ENCODE measurements at regions not wholly inside any gene's neighbourhood (a gene's known extent, or its start where the extent isn't known, plus 50 kb on each side); places are given as distances from the start of the nearest gene placed in this dataset.
"Not testable (repeated sequence)": the region's sequence is repeated elsewhere in the genome, so short reads cannot be mapped to it uniquely, and the experiment has no call there.

DNA sequence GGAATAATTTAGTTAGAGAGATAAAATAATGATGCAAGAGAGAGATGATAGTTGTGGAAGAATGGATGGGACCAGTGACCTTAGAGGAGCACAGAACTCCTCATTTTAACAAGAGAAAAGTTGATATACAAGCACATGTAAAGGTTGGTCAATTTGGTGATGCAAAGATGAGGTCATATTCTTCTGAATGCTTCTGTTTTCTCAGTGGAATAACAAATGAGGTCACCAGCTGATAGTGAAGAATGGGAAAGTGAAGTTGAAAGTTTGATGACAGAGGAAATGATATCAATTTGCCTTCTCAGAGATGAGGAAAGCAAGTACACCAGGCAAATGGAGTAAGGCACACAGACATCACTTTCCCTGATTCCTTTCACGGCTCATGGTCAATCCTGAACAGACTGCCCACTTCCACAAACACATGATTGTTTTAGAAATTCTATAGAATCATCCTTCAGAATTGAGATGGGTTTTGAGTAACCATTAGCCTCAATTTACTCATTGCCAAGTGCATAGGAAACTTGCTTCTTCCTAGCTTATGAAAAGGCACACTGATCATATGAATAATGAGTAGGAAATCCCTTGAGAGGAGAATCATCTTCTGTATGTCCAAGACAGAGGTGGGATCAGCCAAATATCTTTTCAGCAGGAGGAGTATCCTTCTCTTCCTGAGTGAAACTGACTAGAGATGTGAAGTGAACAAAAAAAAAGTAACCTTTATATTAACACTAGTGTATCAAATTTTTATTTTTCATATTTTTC, 82.4 kb upstream of the TCF21 start:
- Histone ChIP-seq H3K4me2 (ENCODE audit: low read length) (no peak overlapping the region), H3K9me3 (ENCODE audit: control insufficient read depth, low read length) (no peaks in the 10 kb centered on the region), H3K9ac (no peak overlapping the region), H3K36me3 (ENCODE audit: control insufficient read depth, insufficient read depth, low read length) (no peaks in the 10 kb centered on the region), H3K79me2 (no peaks in the 10 kb centered on the region), H3K4me3 (ENCODE audit: low read depth, low read length) (no peak overlapping the region), H2AFZ (no peak overlapping the region), H3K27ac (no peak overlapping the region), H3K4me1 (no peaks in the 10 kb centered on the region), H3K27me3 (ENCODE audit: control insufficient read depth, insufficient read depth, low read length) (no peaks in the 10 kb centered on the region)
- TF ChIP-seq, protein P1, sequence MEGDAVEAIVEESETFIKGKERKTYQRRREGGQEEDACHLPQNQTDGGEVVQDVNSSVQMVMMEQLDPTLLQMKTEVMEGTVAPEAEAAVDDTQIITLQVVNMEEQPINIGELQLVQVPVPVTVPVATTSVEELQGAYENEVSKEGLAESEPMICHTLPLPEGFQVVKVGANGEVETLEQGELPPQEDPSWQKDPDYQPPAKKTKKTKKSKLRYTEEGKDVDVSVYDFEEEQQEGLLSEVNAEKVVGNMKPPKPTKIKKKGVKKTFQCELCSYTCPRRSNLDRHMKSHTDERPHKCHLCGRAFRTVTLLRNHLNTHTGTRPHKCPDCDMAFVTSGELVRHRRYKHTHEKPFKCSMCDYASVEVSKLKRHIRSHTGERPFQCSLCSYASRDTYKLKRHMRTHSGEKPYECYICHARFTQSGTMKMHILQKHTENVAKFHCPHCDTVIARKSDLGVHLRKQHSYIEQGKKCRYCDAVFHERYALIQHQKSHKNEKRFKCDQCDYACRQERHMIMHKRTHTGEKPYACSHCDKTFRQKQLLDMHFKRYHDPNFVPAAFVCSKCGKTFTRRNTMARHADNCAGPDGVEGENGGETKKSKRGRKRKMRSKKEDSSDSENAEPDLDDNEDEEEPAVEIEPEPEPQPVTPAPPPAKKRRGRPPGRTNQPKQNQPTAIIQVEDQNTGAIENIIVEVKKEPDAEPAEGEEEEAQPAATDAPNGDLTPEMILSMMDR (IDR thresholded peaks at IDR 0.05): no peak

DNA sequence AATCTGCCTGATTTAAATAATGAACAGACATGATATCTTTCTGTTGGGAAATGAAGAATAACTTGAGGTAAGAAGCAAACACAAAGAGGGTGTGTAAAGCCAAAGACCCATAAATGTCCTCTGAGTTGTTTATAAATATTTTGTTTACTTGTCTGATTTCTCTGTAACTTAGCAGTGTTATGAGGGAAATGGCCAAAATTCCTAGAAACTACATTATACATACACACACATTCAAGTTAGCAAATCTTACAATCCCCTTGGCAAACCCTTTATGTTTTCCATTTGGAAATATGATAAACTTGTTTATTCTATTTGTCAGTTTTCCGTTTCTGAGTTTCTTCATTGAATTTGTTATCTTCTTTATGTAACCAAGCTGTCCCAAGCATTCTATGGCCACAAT, 81.4 kb upstream of the TCF21 start:
- Histone ChIP-seq H3K9ac (no peak overlapping the region), H3K27me3 (ENCODE audit: control insufficient read depth, insufficient read depth, low read length) (no peaks in the 10 kb centered on the region), H3K4me3 (ENCODE audit: low read depth, low read length) (no peak overlapping the region), H2AFZ (no peak overlapping the region), H3K9me3 (ENCODE audit: control insufficient read depth, low read length) (no peaks in the 10 kb centered on the region), H3K27ac (no peak overlapping the region), H3K79me2 (no peaks in the 10 kb centered on the region), H3K4me1 (no peaks in the 10 kb centered on the region), H3K4me2 (ENCODE audit: low read length) (no peak overlapping the region), H3K36me3 (ENCODE audit: control insufficient read depth, insufficient read depth, low read length) (no peaks in the 10 kb centered on the region)
- TF ChIP-seq, protein P1 (IDR thresholded peaks at IDR 0.05): no peak

DNA sequence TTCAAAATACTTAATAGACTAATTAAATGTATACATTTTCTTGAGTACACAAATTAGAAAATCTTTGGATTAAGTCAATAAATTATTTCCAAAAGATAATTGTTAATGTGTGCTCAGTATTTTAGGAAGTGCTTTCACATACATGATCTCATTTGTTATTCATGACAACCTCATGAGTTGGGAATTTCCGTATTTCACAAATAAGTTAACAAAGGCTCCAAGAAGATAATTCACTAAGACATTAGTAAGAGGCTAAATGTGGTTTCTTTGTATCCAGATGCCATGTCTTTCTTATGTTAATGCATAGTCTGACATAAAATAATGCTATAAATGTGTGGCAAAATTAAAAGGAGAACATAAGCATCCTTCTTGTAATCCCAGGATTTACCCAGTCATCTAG, 79.5 kb upstream of the TCF21 start:
- H3K27me3 ChIP-seq (ENCODE audit: control insufficient read depth, insufficient read depth, low read length): no peaks in the 10 kb centered on the region
- TF ChIP-seq, protein P1 (IDR thresholded peaks at IDR 0.05): no peak
- H3K36me3 ChIP-seq (ENCODE audit: control insufficient read depth, insufficient read depth, low read length): no peaks in the 10 kb centered on the region
- no peaks in the 10 kb centered on the region for H3K4me1 ChIP-seq
- H2AFZ ChIP-seq: no peak overlapping the region
- no peak overlapping the region for H3K4me3 ChIP-seq (ENCODE audit: low read depth, low read length)
- no peaks in the 10 kb centered on the region for H3K79me2 ChIP-seq
- no peaks in the 10 kb centered on the region for H3K9me3 ChIP-seq (ENCODE audit: control insufficient read depth, low read length)
- H3K27ac ChIP-seq: no peak overlapping the region
- H3K4me2 ChIP-seq (ENCODE audit: low read length): no peak overlapping the region
- H3K9ac ChIP-seq: no peak overlapping the region

DNA sequence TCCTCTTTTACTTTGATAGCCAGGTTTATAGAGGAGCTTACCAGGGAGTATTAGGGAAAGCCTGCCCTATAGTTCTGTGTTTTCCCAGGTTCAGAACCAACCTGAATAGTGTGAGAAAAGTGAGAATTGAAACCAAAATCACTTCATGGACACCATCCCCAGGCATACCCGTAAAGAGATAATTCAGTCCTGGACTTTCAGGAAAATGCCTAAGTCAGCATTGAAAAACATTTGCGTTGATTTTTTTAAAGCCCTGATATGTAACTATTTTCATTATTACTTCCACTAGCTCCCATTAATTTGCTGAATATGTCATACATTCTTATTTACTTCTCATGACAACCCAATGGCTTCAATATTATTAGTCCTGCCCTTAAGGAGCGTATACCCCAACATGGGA, 77.4 kb upstream of the TCF21 start:
- Histone ChIP-seq H2AFZ (no peak overlapping the region), H3K27ac (no peak overlapping the region), H3K27me3 (ENCODE audit: control insufficient read depth, insufficient read depth, low read length) (no peaks in the 10 kb centered on the region), H3K79me2 (no peaks in the 10 kb centered on the region), H3K9ac (no peak overlapping the region), H3K4me3 (ENCODE audit: low read depth, low read length) (no peak overlapping the region), H3K4me1 (no peaks in the 10 kb centered on the region), H3K4me2 (ENCODE audit: low read length) (no peak overlapping the region), H3K9me3 (ENCODE audit: control insufficient read depth, low read length) (no peaks in the 10 kb centered on the region), H3K36me3 (ENCODE audit: control insufficient read depth, insufficient read depth, low read length) (no peaks in the 10 kb centered on the region)
- TF ChIP-seq, protein P1 (IDR thresholded peaks at IDR 0.05): no peak

DNA sequence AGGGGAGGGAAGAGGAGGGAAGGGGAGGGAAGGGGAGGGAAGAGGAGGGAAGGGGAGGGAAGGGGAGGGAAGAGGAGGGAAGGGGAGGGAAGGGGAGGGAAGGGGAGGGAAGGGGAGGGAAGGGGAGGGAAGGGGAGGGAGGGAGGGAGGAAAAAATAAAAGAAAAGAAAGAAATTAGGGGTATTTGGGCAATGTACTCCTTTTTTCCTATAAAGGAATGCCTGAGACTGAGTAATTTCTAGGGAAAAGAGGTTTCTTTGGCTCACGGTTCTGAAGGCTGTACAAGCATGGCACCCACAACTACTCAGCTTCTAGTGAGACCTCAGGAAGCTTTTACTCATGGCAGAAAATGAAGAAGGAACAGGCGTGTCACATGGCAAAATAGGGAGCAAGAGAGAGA, 76.5 kb upstream of the TCF21 start:
- not testable (repeated sequence) for H3K4me3 ChIP-seq (ENCODE audit: low read depth, low read length); H3K27me3 ChIP-seq (ENCODE audit: control insufficient read depth, insufficient read depth, low read length); H2AFZ ChIP-seq; H3K4me1 ChIP-seq; H3K79me2 ChIP-seq; H3K4me2 ChIP-seq (ENCODE audit: low read length); H3K9me3 ChIP-seq (ENCODE audit: control insufficient read depth, low read length); H3K36me3 ChIP-seq (ENCODE audit: control insufficient read depth, insufficient read depth, low read length); H3K9ac ChIP-seq; H3K27ac ChIP-seq
